C4-2B (cell line): ENCODE measurements at regions not wholly inside any gene's neighbourhood (a gene's known extent, or its start where the extent isn't known, plus 50 kb on each side); places are given as distances from the start of the nearest gene placed in this dataset.

Experiments
- H3K27ac ChIP-seq: fragments of 450-650 bp; 2 replicates; pipeline ENCODE4 v1.5.1; 2017
- ZFX ChIP-seq: fragments of 450-650 bp; IDR thresholded peaks from 2 replicates; pipeline ENCODE4 v1.6.1; 2017
- TF ChIP-seq, protein P1 (sequence below): fragments of 450-650 bp; conservative IDR thresholded peaks from 2 replicates; pipeline ENCODE4 v1.5.1; 2017; ENCODE audit warnings: mild to moderate bottlenecking

DNA sequence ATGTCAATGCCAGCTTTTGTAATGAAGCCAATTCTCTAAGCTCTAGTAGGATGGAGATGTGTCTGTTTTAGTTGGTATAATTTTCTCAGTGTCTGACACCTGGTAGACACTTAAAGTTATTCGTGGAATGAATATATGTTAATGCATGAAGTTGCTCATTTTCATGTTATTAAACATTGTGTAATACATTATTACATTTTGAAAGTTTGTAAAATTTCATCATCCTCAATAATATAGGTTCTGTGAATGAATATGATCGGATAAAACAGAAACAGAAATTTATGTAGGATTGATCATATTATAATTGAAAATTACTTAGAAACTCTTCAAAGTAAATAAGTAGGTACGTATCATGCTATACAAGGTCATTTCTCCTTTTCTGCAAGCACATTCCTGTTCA lies 625.3 kb downstream of the PLA2G4A start:
- TF ChIP-seq ZFX: no peak
- TF ChIP-seq, protein P1, sequence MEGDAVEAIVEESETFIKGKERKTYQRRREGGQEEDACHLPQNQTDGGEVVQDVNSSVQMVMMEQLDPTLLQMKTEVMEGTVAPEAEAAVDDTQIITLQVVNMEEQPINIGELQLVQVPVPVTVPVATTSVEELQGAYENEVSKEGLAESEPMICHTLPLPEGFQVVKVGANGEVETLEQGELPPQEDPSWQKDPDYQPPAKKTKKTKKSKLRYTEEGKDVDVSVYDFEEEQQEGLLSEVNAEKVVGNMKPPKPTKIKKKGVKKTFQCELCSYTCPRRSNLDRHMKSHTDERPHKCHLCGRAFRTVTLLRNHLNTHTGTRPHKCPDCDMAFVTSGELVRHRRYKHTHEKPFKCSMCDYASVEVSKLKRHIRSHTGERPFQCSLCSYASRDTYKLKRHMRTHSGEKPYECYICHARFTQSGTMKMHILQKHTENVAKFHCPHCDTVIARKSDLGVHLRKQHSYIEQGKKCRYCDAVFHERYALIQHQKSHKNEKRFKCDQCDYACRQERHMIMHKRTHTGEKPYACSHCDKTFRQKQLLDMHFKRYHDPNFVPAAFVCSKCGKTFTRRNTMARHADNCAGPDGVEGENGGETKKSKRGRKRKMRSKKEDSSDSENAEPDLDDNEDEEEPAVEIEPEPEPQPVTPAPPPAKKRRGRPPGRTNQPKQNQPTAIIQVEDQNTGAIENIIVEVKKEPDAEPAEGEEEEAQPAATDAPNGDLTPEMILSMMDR: no peak
- H3K27ac ChIP-seq: no peak overlapping the region

DNA sequence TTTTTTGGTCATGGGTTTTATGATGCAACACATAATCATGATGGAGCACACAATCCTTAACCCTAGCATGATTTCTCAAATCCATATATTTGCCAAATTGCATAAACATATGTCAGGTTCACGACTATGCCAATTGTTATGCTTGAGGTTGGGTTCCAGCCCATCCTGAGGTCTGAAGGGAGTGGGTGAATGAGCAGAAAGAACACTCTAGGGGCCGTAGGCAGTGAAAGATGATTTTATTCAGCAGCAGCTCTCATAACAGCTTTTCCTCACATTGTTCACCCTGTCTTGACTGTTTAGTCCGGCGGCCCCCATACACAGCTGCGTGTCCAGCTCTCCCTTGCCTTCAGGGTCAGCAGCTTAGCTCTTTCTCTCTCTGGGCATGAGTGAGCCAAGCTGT lies 627.7 kb downstream of the PLA2G4A start:
- no peak overlapping the region for H3K27ac ChIP-seq
- TF ChIP-seq ZFX: no peak
- TF ChIP-seq, protein P1: no peak

- TF ChIP-seq, protein P1: no peak
- no peak for TF ChIP-seq ZFX
- H3K27ac ChIP-seq: no peak overlapping the region
Observed at GRCh38 chr1:187460093-187460492, 631.3 kb downstream of the PLA2G4A start.

DNA sequence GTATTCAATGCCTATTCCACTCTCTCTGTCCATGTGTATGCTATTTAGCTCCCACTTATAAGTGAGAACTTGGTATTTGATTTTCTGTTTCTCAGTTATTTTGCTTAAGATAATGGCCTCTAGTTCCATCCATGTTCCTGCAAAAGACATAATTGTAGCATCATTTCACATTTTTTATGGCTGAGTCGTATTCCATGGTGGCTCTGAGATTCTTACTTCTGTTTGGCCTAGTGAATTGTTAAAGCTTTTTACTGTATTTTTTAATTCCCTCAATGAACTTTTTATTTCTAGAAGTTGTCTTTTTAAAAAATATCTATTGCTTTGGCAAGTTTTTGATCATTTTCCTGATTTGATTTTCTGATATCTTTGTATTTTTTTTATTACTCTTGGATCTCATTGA lies 635.6 kb downstream of the PLA2G4A start:
- TF ChIP-seq, protein P1: no peak
- TF ChIP-seq ZFX: no peak
- no peak overlapping the region for H3K27ac ChIP-seq

GRCh38 chr1:187465441-187465840 lies 636.7 kb downstream of the PLA2G4A start:
- no peak for TF ChIP-seq ZFX
- TF ChIP-seq, protein P1: no peak
- H3K27ac ChIP-seq: no peak overlapping the region

DNA sequence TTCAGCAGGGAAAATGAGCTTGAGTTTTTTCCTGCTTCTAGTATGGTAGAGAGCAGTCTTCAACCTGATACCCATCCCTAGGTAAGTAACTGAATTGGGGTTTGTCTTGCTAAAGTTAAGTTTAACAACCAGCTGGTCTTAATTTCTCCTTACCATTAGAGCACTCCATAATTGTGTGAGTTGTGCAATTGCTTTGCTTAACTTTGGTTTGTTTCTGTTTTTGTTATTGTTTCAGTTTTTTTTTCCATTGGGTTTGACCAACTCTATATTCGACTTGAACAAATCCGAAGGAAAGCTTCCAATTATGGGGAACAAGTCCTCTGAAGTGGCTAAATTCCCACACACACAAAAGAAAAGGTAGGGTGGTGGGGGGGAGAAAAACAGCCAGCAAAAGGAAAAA lies 641.1 kb downstream of the PLA2G4A start:
- no peak for TF ChIP-seq ZFX
- TF ChIP-seq, protein P1: no peak
- H3K27ac ChIP-seq: no peak overlapping the region

DNA sequence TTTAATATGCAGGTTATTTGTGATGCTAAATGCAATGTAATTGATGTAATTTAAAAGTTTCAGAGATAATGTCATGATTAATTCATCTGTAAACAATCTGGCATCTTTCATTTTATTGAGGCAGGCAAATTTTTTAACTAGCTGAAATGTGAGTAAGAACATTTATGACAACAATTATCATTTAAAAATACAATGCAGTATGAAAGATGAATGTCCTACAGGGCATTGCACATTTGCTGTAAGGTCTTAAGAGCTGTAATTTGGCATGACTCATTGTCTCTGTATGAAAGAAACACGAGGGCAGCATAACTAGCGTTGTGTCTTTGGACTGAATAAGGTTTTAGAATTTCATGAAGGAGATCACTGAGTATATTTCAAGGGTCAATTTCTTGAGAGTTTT lies 642.8 kb downstream of the PLA2G4A start:
- TF ChIP-seq, protein P1: no peak
- TF ChIP-seq ZFX: no peak
- no peak overlapping the region for H3K27ac ChIP-seq
